ENCODE measurements at regions not wholly inside any gene's neighbourhood (a gene's known extent, or its start where the extent isn't known, plus 50 kb on each side); places are given as distances from the start of the nearest gene placed in this dataset.

GRCh38 chr11:45597097-45597496 is 68.3 kb downstream of the CHST1 start:
- no peak overlapping the region for H3K9ac ChIP-seq
- no peaks in the 10 kb centered on the region for H3K27me3 ChIP-seq
- no peak overlapping the region for H3K4me3 ChIP-seq
- H3K4me2 ChIP-seq, result no peak overlapping the region
- no peaks in the 10 kb centered on the region for H4K20me1 ChIP-seq
- H3K36me3 ChIP-seq, result no peaks in the 10 kb centered on the region
- TF ChIP-seq Cebpa-rat (IDR thresholded peaks at IDR 0.05), result no peak
- H3K9me3 ChIP-seq, result peaks cover 5% of the 10 kb centered on the region
- no peaks in the 10 kb centered on the region for H3K4me1 ChIP-seq
- no peak overlapping the region for H3K27ac ChIP-seq

GRCh38 chr11:45596571-45596970 is 68.9 kb downstream of the CHST1 start:
- no peak for TF ChIP-seq Cebpa-rat (IDR thresholded peaks at IDR 0.05)
- Histone ChIP-seq H4K20me1 (no peaks in the 10 kb centered on the region), H3K27ac (no peak overlapping the region), H3K4me3 (no peak overlapping the region), H3K36me3 (no peaks in the 10 kb centered on the region), H3K4me1 (no peaks in the 10 kb centered on the region), H3K9me3 (peaks cover 5% of the 10 kb centered on the region), H3K9ac (no peak overlapping the region), H3K4me2 (no peak overlapping the region), H3K27me3 (no peaks in the 10 kb centered on the region)

GRCh38 chr11:45593992-45594391 is 71.4 kb downstream of the CHST1 start:
- no peak overlapping the region for H3K4me2 ChIP-seq
- no peak overlapping the region for H3K27ac ChIP-seq
- no peaks in the 10 kb centered on the region for H3K4me1 ChIP-seq
- H3K27me3 ChIP-seq, result no peaks in the 10 kb centered on the region
- no peaks in the 10 kb centered on the region for H3K9me3 ChIP-seq
- H3K36me3 ChIP-seq, result no peaks in the 10 kb centered on the region
- no peak overlapping the region for H3K4me3 ChIP-seq
- no peak for TF ChIP-seq Cebpa-rat (IDR thresholded peaks at IDR 0.05)
- H3K9ac ChIP-seq, result no peak overlapping the region
- no peaks in the 10 kb centered on the region for H4K20me1 ChIP-seq

GRCh38 chr11:45592636-45593035 is 72.8 kb downstream of the CHST1 start:
- no peak for TF ChIP-seq Cebpa-rat (IDR thresholded peaks at IDR 0.05)
- H3K9me3 ChIP-seq, result no peaks in the 10 kb centered on the region
- no peaks in the 10 kb centered on the region for H4K20me1 ChIP-seq
- no peak overlapping the region for H3K27ac ChIP-seq
- H3K9ac ChIP-seq, result no peak overlapping the region
- H3K36me3 ChIP-seq, result no peaks in the 10 kb centered on the region
- H3K4me3 ChIP-seq, result no peak overlapping the region
- no peaks in the 10 kb centered on the region for H3K4me1 ChIP-seq
- no peak overlapping the region for H3K4me2 ChIP-seq
- H3K27me3 ChIP-seq, result no peaks in the 10 kb centered on the region

- Histone ChIP-seq H3K36me3 (no peaks in the 10 kb centered on the region), H3K9ac (no peak overlapping the region), H3K4me1 (no peaks in the 10 kb centered on the region), H4K20me1 (no peaks in the 10 kb centered on the region), H3K27me3 (no peaks in the 10 kb centered on the region), H3K27ac (no peak overlapping the region), H3K4me3 (no peak overlapping the region), H3K9me3 (no peaks in the 10 kb centered on the region), H3K4me2 (no peak overlapping the region)
- TF ChIP-seq Cebpa-rat (IDR thresholded peaks at IDR 0.05), result no peak
Measured at GRCh38 chr11:45590743-45591142, 74.7 kb downstream of the CHST1 start.

GRCh38 chr11:45585205-45585604 is 80.2 kb downstream of the CHST1 start:
- Histone ChIP-seq H3K4me1 (no peaks in the 10 kb centered on the region), H3K9ac (no peak overlapping the region), H4K20me1 (no peaks in the 10 kb centered on the region; the same call in 1 of the 2 replicates), H3K4me3 (no peak overlapping the region), H3K27me3 (no peaks in the 10 kb centered on the region), H3K9me3 (no peaks in the 10 kb centered on the region), H3K27ac (no peak overlapping the region), H3K4me2 (no peak overlapping the region), H3K36me3 (no peaks in the 10 kb centered on the region)
- no peak for TF ChIP-seq Cebpa-rat (IDR thresholded peaks at IDR 0.05)

- Histone ChIP-seq H3K9ac (no peak overlapping the region), H3K27me3 (no peaks in the 10 kb centered on the region), H3K27ac (no peak overlapping the region), H3K9me3 (no peaks in the 10 kb centered on the region), H4K20me1 (no peaks in the 10 kb centered on the region; the same call in 1 of the 2 replicates), H3K4me2 (no peak overlapping the region), H3K4me3 (no peak overlapping the region), H3K4me1 (no peaks in the 10 kb centered on the region), H3K36me3 (no peaks in the 10 kb centered on the region)
- no peak for TF ChIP-seq Cebpa-rat (IDR thresholded peaks at IDR 0.05)
Measured at GRCh38 chr11:45583981-45584566, 81.3 kb downstream of the CHST1 start.

GRCh38 chr11:45580399-45580798 is 85.0 kb downstream of the CHST1 start:
- Histone ChIP-seq H4K20me1 (no peaks in the 10 kb centered on the region; the same call in 1 of the 2 replicates), H3K27ac (no peak overlapping the region), H3K9ac (no peak overlapping the region), H3K36me3 (no peaks in the 10 kb centered on the region), H3K4me3 (no peak overlapping the region), H3K9me3 (no peaks in the 10 kb centered on the region), H3K27me3 (no peaks in the 10 kb centered on the region), H3K4me1 (peaks cover 13% of the 10 kb centered on the region), H3K4me2 (no peak overlapping the region)
- TF ChIP-seq Cebpa-rat (IDR thresholded peaks at IDR 0.05), result no peak

- Histone ChIP-seq H3K9ac (no peak overlapping the region), H3K27ac (no peak overlapping the region), H3K4me1 (peaks cover 13% of the 10 kb centered on the region), H3K27me3 (no peaks in the 10 kb centered on the region), H3K36me3 (no peaks in the 10 kb centered on the region), H4K20me1 (no peaks in the 10 kb centered on the region), H3K4me2 (no peak overlapping the region), H3K4me3 (no peak overlapping the region), H3K9me3 (no peaks in the 10 kb centered on the region)
- no peak for TF ChIP-seq Cebpa-rat (IDR thresholded peaks at IDR 0.05)
Measured at GRCh38 chr11:45578316-45578715, 87.1 kb downstream of the CHST1 start.

GRCh38 chr11:45577752-45578151 is 87.7 kb downstream of the CHST1 start:
- Histone ChIP-seq H3K9me3 (no peaks in the 10 kb centered on the region), H3K36me3 (no peaks in the 10 kb centered on the region), H3K27me3 (no peaks in the 10 kb centered on the region), H3K9ac (no peak overlapping the region), H3K4me1 (peaks cover 13% of the 10 kb centered on the region), H3K27ac (no peak overlapping the region), H3K4me2 (no peak overlapping the region), H3K4me3 (no peak overlapping the region), H4K20me1 (no peaks in the 10 kb centered on the region)
- TF ChIP-seq Cebpa-rat (IDR thresholded peaks at IDR 0.05), result no peak

Measured in BLaER1 (cell line).